Neural cell (in vitro differentiated cells): ENCODE measurements at regions not wholly inside any gene's neighbourhood (a gene's known extent, or its start where the extent isn't known, plus 50 kb on each side); places are given as distances from the start of the nearest gene placed in this dataset.

Source experiments
- H2AFZ ChIP-seq: fragments of 200-600, 300-800 bp; sonication (generic), shearing (Covaris generic); 2 replicates; pipeline ENCODE4 v1.6.0; 2014; ENCODE audit warnings: low read depth, mild to moderate bottlenecking, antibody characterized with exemption, low read length, moderate library complexity
- H3F3A ChIP-seq: fragments of 200-600 bp; shearing (Covaris generic); 2 replicates; pipeline ENCODE4 v1.6.1; 2016; ENCODE audit warnings: mild to moderate bottlenecking, moderate library complexity, mixed read lengths, antibody characterized with exemption, low read length; ENCODE audit not compliant: insufficient read depth, poor library complexity, severe bottlenecking
- H3K27ac ChIP-seq: fragments of 200-600, 300-800 bp; sonication (generic), shearing (Covaris generic); 2 replicates; pipeline ENCODE4 v1.5.1; 2014; ENCODE audit warnings: mild to moderate bottlenecking, low read length, moderate library complexity
- H3K27me3 ChIP-seq: fragments of 300-800, 200-600 bp; sonication (generic), shearing (Covaris generic); 2 replicates; pipeline ENCODE4 v1.6.0; 2014; ENCODE audit warnings: mild to moderate bottlenecking, low read depth, low read length, moderate library complexity; ENCODE audit not compliant: insufficient read depth
- H3K36me3 ChIP-seq: fragments of 300-800, 200-600 bp; sonication (generic), shearing (Covaris generic); 2 replicates; pipeline ENCODE4 v1.5.1; 2014; ENCODE audit warnings: mild to moderate bottlenecking, antibody characterized with exemption, low read length, moderate library complexity; ENCODE audit not compliant: insufficient read depth
- H3K4me2 ChIP-seq: fragments of 300-800, 200-600 bp; sonication (generic), shearing (Covaris generic); 2 replicates; pipeline ENCODE4 v1.6.0; 2014; ENCODE audit warnings: mild to moderate bottlenecking, low read length
- H3K4me3 ChIP-seq: fragments of 300-800, 200-600 bp; sonication (generic), shearing (Covaris generic); 2 replicates; pipeline ENCODE4 v1.5.1; 2014; ENCODE audit warnings: mild to moderate bottlenecking, low read length, moderate library complexity
- H3K79me2 ChIP-seq: fragments of 200-600 bp; shearing (Covaris generic); replicated peaks from 2 replicates; pipeline ENCODE4 v1.6.0; 2014; ENCODE audit warnings: mild to moderate bottlenecking, low read length, moderate library complexity; ENCODE audit not compliant: insufficient read depth
- H3K9ac ChIP-seq: fragments of 300-800, 200-600 bp; sonication (generic), shearing (Covaris generic); 2 replicates; pipeline ENCODE4 v1.6.1; 2016; ENCODE audit warnings: mild to moderate bottlenecking, low read length, mixed read lengths
- H3K9me2 ChIP-seq: fragments of 200-600 bp; shearing (Covaris generic); 2 replicates; pipeline ENCODE4 v1.6.1; 2016; ENCODE audit warnings: mild to moderate bottlenecking, low read length, mixed read lengths; ENCODE audit not compliant: insufficient read depth
- H3K9me3 ChIP-seq: fragments of 200-600, 300-800 bp; sonication (generic), shearing (Covaris generic); 2 replicates; pipeline ENCODE4 v1.6.1; 2016; ENCODE audit warnings: mild to moderate bottlenecking, mixed run types, low read length, moderate library complexity, mixed read lengths
- H4K20me1 ChIP-seq: fragments of 200-600 bp; shearing (Covaris generic); 2 replicates; pipeline ENCODE4 v1.6.1; 2016; ENCODE audit warnings: mild to moderate bottlenecking, mixed run types; ENCODE audit not compliant: insufficient read depth
- CTCF ChIP-seq: fragments of 450-650 bp; IDR thresholded peaks from 2 replicates; pipeline ENCODE4 v1.5.1; 2014; ENCODE audit warnings: antibody characterized with exemption, mild to moderate bottlenecking, moderate library complexity; ENCODE audit not compliant: poor library complexity, severe bottlenecking
- EP300 ChIP-seq: fragments of 450-650 bp; conservative IDR thresholded peaks from 2 replicates; pipeline ENCODE4 v1.6.1; 2014; ENCODE audit warnings: antibody characterized with exemption, mild to moderate bottlenecking, moderate library complexity; ENCODE audit not compliant: poor library complexity, severe bottlenecking
- EZH2 ChIP-seq: fragments of 200-600, 300-800 bp; shearing (Covaris generic), sonication (generic); IDR thresholded peaks from 2 replicates; pipeline ENCODE4 v1.6.1; 2014; ENCODE audit warnings: antibody characterized with exemption, low read length, borderline replicate concordance, mild to moderate bottlenecking; ENCODE audit not compliant: insufficient read depth, poor library complexity, severe bottlenecking
- MXI1 ChIP-seq: fragments of 450-650 bp; conservative IDR thresholded peaks from 2 replicates; pipeline ENCODE4 v1.6.1; 2014; ENCODE audit warnings: antibody characterized with exemption, mild to moderate bottlenecking; ENCODE audit not compliant: poor library complexity, severe bottlenecking
- RAD21 ChIP-seq: fragments of 450-650 bp; conservative IDR thresholded peaks from 2 replicates; pipeline ENCODE4 v1.6.1; 2014; ENCODE audit warnings: antibody characterized with exemption, mild to moderate bottlenecking, moderate library complexity
- REST ChIP-seq: IDR thresholded peaks from 2 replicates; pipeline ENCODE4 v1.6.1; 2012; ENCODE audit warnings: borderline replicate concordance
- SMC3 ChIP-seq: fragments of 450-650 bp; conservative IDR thresholded peaks from 2 replicates; pipeline ENCODE4 v1.6.1; 2014; ENCODE audit warnings: antibody characterized with exemption, mild to moderate bottlenecking, moderate library complexity; ENCODE audit not compliant: poor library complexity
- TAF1 ChIP-seq: IDR thresholded peaks from 2 replicates; pipeline ENCODE4 v1.6.1; 2012; ENCODE audit warnings: low read depth

GRCh38 chr17:6245301-6246177 is 175.4 kb downstream of the WSCD1 start:
- TF ChIP-seq CTCF, result no peak
- TF ChIP-seq TAF1, result no peak
- TF ChIP-seq EP300, result no peak
- no peak for TF ChIP-seq MXI1
- TF ChIP-seq RAD21, result no peak
- no peak for TF ChIP-seq EZH2
- TF ChIP-seq REST, result no peak
- no peak for TF ChIP-seq SMC3
- no peaks in the 10 kb centered on the region for H3K9me2 ChIP-seq
- H3K4me3 ChIP-seq, result no peak overlapping the region
- H4K20me1 ChIP-seq, result no peaks in the 10 kb centered on the region
- H3K9me3 ChIP-seq, result no peaks in the 10 kb centered on the region
- no peak overlapping the region for H3K9ac ChIP-seq
- H3K36me3 ChIP-seq, result no peaks in the 10 kb centered on the region
- no peaks in the 10 kb centered on the region for H3K27me3 ChIP-seq
- no peak overlapping the region for H2AFZ ChIP-seq
- H3K79me2 ChIP-seq, result no peaks in the 10 kb centered on the region
- H3K27ac ChIP-seq, result no peak overlapping the region
- H3K4me2 ChIP-seq, result no peak overlapping the region
- no peaks in the 10 kb centered on the region for H3F3A ChIP-seq

- Histone ChIP-seq H4K20me1 (no peaks in the 10 kb centered on the region), H3K4me3 (no peak overlapping the region), H3K9me3 (no peaks in the 10 kb centered on the region), H3K27me3 (no peaks in the 10 kb centered on the region), H3K4me2 (no peak overlapping the region), H2AFZ (no peak overlapping the region), H3K9me2 (no peaks in the 10 kb centered on the region), H3K79me2 (no peaks in the 10 kb centered on the region), H3K9ac (no peak overlapping the region), H3K27ac (no peak overlapping the region), H3F3A (no peaks in the 10 kb centered on the region), H3K36me3 (no peaks in the 10 kb centered on the region)
- TF ChIP-seq EP300 (no peak), EZH2 (no peak)
Measured at GRCh38 chr17:6244796-6245195, 174.6 kb downstream of the WSCD1 start.
